Astrocyte (in vitro differentiated cells and primary cell): ENCODE measurements at regions not wholly inside any gene's neighbourhood (a gene's known extent, or its start where the extent isn't known, plus 50 kb on each side); places are given as distances from the start of the nearest gene placed in this dataset.

Experiments used
- CTCF ChIP-seq: IDR thresholded peaks from 2 replicates; pipeline ENCODE4 v1.5.1; 2011; ENCODE audit warnings: low read depth, mild to moderate bottlenecking, inconsistent platforms, low read length, moderate library complexity; ENCODE audit not compliant: insufficient read depth
- EZH2 ChIP-seq: IDR thresholded peaks from 2 replicates; pipeline ENCODE4 v1.6.1; 2012; ENCODE audit warnings: mild to moderate bottlenecking, low read length, inconsistent platforms; ENCODE audit not compliant: insufficient read depth

- no peak for TF ChIP-seq CTCF
- TF ChIP-seq EZH2: no peak
Observed at GRCh38 chr11:88428959-88429358, 91.4 kb upstream of the CTSC start.
